GM21390 (cell line): ENCODE measurements at regions not wholly inside any gene's neighbourhood (a gene's known extent, or its start where the extent isn't known, plus 50 kb on each side); places are given as distances from the start of the nearest gene placed in this dataset.

Experiments
- ATAC-seq: cut with Tn5 transposase; IDR thresholded peaks from one replicate; pipeline ENCODE4 v1.9.1; 2021; ENCODE audit not compliant: unreplicated experiment

- ATAC-seq = no peak
Observed at GRCh38 chr22:47710135-47710534, 947.7 kb downstream of the TBC1D22A start.

- ATAC-seq = no peak
Observed at GRCh38 chr22:47705350-47705749, 942.9 kb downstream of the TBC1D22A start.

- ATAC-seq = no peak
Observed at GRCh38 chr22:47698906-47699305, 936.5 kb downstream of the TBC1D22A start.

GRCh38 chr22:47697861-47698260 is 935.4 kb downstream of the TBC1D22A start:
- no peak for ATAC-seq

DNA sequence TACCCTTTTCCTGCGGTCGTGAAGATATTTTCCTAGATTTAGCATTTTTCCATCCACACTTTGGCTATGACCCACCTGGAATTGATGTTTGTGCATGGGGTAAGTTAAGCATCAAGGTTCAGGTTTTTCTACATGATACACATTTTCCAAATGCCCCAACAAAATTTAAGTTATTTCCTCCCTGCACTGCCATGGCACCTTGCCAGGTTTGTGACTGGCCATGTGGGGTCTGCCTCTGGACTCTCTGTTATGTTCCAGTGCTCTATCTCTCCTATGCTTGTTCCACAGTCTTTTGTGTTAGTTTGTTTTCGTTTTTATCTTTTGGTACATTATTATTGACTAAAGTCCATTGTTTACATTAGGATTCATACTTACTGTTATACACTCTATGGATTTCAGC is 934.3 kb downstream of the TBC1D22A start:
- no peak for ATAC-seq

DNA sequence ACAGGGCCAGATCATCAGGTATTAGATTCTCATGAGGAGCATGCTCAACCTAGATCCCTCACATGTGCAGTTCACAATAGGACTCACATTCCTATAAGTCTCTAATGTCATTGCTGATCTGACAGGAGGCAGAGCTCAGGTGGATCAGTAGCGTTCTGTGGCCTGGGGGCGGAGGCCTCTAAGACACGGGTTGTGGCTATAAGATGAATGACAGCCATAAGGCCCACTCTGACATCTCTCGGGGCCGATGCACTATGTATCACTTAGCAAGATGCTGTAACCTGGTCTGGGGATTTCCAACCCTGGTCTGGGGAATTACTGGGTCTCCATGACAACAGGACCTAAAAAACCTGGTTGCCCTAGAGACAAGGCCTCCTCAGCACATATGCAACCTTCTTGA is 932.7 kb downstream of the TBC1D22A start:
- ATAC-seq = no peak

GRCh38 chr22:47694536-47695130 is 932.2 kb downstream of the TBC1D22A start:
- no peak for ATAC-seq

DNA sequence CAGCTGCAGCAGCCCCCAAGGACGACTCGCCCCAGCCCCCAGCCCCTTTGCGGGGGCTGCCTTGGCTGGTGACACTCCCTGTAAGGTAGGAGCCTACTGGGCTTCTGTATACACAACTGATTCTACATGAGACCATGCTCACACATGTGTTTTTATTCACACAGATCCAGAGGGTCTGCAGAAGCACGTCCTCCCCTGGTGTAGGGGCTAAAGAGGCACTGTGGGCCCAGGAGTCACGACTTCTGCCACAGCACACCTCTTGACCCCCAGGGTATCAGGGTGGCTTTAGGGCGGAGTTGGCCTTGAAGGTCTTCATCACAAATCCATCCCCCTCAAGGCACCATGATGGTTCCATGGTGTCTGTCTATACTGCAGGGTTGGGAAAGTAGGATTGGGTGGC is 931.2 kb downstream of the TBC1D22A start:
- ATAC-seq = no peak

GRCh38 chr22:47692811-47693210 is 930.4 kb downstream of the TBC1D22A start:
- ATAC-seq = no peak

DNA sequence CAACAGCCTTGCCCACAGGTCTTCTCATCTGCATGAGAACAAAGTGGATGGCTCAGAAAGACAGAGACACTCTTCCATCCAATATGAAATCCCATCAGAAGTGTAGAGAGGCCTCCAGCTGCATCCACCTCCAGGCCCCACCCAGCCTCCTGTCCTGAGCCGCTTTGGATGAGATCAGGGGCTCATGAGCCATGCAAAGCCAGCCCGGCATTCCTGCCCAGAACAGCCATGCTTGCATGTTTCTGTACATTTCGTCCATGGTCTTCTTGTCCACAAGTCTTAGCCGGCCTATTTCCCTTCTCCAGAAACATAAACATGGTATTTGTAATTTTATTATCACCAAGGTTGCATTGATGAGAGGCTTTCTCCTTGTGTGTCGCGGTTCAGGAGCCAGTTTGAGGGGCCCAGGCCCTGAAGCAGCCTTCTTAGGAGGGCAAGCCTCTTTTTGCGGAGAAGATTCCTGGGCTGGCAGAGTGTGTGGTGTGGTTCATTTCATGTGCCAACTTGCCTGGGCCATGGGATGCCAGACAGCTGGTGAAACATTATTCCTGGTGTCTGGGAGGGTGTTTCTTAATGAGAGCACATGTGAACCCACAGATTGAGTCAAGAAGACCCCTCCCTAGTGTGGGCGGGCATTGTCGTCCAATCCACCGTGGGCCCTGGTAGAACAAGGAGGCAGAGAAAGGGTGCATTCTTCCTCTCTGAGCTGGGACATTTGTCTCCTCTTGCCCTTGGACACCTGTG is 928.9 kb downstream of the TBC1D22A start:
- no peak for ATAC-seq

DNA sequence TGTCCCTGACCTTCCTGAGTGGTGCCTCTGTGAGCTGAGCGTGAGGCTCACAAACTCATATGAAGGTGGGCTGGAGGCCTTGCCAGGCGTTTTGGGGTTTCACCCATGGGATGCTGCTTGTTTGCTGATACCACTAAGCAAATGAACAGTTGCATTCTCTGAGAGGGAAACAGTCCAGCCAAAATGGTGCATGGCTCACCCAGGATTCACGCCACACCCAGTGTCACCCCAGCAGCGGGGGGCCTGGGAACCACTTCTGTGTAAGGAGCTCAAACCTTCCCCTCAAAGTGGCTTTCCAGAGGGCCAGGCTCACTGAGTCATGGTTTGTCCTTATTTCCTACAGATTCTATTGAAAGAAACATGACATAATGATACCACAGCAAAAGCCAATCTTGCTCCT is 928.1 kb downstream of the TBC1D22A start:
- no peak for ATAC-seq

DNA sequence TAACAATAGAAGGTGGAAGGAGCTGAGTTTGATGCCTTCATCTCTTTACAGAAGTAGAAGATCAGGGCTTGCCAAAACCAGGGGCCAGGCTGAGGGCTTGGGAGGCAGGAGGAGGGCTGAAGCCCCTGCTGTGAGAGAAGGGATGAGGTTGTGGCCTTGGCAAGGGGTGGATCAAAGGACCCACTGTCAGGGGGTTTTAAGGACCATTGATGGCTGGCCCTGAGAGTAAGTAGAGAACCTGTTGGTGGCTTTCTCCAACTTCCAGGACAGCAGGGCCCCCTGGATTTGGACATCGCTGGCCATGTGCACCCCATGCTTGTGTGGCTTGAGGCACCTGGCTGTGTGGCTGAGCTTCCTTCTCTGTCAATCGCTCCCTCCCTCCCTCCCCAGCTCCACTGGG is 927.7 kb downstream of the TBC1D22A start:
- ATAC-seq = no peak

DNA sequence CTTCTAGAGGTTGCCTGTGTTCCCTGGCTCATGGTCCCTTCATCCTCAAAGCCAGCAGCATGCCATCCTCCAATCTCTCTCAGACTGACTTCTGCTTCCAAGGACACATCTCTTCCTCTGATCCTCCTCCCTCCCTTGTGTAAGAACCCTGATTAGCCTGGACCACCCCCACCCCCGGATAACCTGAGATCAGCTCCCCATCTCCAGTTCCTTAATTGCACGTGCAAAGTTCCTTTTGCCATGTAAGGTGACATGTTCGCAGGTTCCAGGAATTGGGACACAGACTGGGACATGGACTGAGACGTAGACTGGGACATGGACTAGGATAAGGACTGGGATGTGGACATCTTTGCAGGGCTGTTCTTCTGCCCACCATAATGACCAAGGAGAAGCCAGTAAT is 925.3 kb downstream of the TBC1D22A start:
- ATAC-seq = no peak

DNA sequence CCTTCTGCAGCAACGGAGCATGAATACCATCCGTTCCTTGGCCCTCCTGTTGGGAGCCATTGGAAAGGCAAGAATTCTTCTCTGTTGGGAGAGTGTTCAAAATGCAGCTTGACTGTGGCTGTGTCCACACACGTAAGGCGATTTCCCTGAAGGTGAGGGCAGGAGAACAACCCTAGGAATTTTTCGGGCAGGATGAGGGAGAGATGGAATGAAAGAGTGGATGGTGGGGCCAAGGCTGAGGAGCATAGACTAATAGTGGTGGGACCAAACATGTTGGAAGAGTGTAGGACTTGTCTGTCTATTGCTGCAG is 924.9 kb downstream of the TBC1D22A start:
- no peak for ATAC-seq

GRCh38 chr22:47686594-47687345 is 924.3 kb downstream of the TBC1D22A start:
- ATAC-seq = no peak

GRCh38 chr22:47681411-47682165 is 919.1 kb downstream of the TBC1D22A start:
- no peak for ATAC-seq

GRCh38 chr22:47678636-47679287 is 916.3 kb downstream of the TBC1D22A start:
- no peak for ATAC-seq

DNA sequence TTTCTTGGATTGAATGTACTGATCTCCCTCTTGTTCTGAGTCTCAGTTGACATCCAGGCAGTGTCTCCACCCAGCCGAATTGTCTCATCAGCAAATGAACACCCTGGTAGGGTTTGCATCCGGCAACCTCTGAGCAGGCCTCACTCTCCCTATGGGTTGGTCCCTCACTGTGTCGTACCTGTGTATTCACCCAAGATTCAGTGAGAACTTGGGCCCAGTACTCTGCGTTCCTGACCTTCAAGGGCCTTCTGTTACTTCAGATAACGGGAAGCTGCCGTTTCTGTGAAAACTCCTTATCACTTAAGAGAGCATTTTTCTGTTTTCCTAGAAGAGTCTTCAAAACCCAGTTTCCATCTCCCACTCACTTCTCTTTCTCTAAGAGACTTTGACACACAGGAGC is 915.6 kb downstream of the TBC1D22A start:
- no peak for ATAC-seq

DNA sequence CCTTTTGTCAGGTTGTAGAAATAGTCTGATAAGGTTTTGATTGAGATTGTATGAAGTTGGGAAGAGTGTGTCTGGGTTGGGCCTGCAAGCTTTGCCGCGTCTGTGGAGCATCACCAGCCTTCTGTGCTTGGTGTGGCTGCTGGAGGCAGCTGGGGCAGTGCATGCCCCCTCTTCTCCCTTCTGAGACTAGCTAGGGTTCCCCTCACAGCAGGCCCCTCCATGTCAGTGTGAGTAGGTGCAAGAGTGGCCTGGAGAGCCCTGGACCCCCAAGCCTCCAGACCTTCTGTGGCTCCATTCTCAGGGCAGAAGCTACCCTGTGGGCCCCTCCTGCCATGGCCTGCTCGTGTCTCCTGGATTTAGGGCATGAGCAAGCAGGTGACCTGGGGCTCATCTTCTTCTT is 914.2 kb downstream of the TBC1D22A start:
- no peak for ATAC-seq

DNA sequence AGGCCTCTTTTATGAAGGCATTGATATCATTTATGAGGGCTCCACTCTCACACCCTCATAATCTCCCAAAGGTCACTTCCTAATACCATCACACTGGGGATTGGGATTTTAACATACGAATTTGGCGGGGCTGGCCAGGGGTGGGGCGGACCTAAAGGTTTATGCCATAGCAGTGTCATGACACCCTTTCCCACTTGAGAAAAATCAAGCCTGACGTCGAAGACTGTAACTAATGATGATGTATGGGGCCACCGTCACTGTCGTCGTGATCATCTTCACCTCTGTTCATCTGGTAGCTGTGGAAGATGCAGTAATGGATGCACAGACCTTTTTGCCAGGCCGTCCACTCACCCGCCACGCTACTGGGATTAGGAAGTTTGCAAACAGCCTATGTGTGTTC is 912.1 kb downstream of the TBC1D22A start:
- no peak for ATAC-seq

DNA sequence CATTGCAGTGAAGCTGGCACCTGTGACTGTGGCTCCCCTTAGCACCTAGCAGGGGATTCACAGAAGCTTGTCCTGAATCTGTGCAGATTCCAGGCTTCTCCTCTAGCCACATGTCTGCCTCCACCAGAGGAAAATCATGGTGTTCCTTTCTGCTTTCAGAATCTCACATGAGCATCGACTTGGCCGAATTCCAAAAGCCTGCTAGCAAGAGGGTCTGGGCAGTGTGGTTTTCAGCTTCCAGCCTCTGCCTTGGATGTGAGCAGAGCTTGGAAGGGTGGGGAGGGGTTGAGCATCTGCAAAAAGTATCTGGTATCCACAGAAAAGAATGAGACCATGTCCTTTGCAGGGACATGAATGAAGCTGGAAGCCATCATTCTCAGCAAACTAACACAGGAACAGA is 911.1 kb downstream of the TBC1D22A start:
- ATAC-seq = no peak
